PC-9 (cell line): ENCODE measurements at regions not wholly inside any gene's neighbourhood (a gene's known extent, or its start where the extent isn't known, plus 50 kb on each side); places are given as distances from the start of the nearest gene placed in this dataset.
"Not testable (repeated sequence)": the region's sequence is repeated elsewhere in the genome, so short reads cannot be mapped to it uniquely, and the experiment has no call there.

Source experiments
- BruUV-seq: library from RNA; stranded (reverse); fragments of 400-500 nt; replicated peaks from 2 replicates; lab custom pipeline; 2021; lab: Mats Ljungman, UMichigan
- CTCF ChIA-PET: fragments of 300-600 bp; sonication (Branson Sonifier 250); formaldehyde crosslinking; loops from one replicate; lab custom pipeline; 2022; ENCODE audit warnings: antibody characterized with exemption; lab: Charles Lee
- POLR2A ChIA-PET: fragments of 300-600 bp; sonication (Branson Sonifier 250); formaldehyde crosslinking; loops from one replicate; lab custom pipeline; 2022; ENCODE audit warnings: antibody characterized with exemption; ENCODE audit not compliant: unreplicated experiment; lab: Charles Lee
- DNase-seq, 2 experiments: peaks; one replicate each; pipeline versions ENCODE4 v3.0.0 to v3.0.0-alpha.2; 2015 to 2022; ENCODE audit warnings: mixed read lengths in 1 of 2
- H2AFZ ChIP-seq: fragments of 200-600 bp; sonication (generic); 2 replicates; pipeline ENCODE4 v1.8.1; 2017; ENCODE audit warnings: antibody characterized with exemption
- H3F3A ChIP-seq: fragments of 200-600 bp; sonication (generic); 2 replicates; pipeline ENCODE4 v1.8.1; 2017; ENCODE audit warnings: antibody characterized with exemption, mild to moderate bottlenecking, low read depth; ENCODE audit not compliant: insufficient read depth
- H3K27ac ChIP-seq: fragments of 200-600 bp; sonication (generic); 2 replicates; pipeline ENCODE4 v1.6.1; 2016; ENCODE audit warnings: mixed run types
- H3K27me3 ChIP-seq: fragments of 200-600 bp; sonication (generic); 2 replicates; pipeline ENCODE4 v1.6.1; 2016; ENCODE audit warnings: low read depth, mixed run types; ENCODE audit not compliant: insufficient read depth
- H3K36me3 ChIP-seq: fragments of 200-600 bp; sonication (generic); 2 replicates; pipeline ENCODE4 v1.6.1; 2016; ENCODE audit warnings: low read depth, mixed run types
- H3K4me1 ChIP-seq: fragments of 200-600 bp; sonication (generic); replicated peaks from 2 replicates; pipeline ENCODE4 v1.6.1; 2016; ENCODE audit warnings: mixed run types; ENCODE audit not compliant: insufficient read depth
- H3K4me2 ChIP-seq: fragments of 200-600 bp; sonication (generic); 2 replicates; pipeline ENCODE4 v1.6.1; 2017; ENCODE audit warnings: mixed run types
- H3K4me3 ChIP-seq: fragments of 200-600 bp; sonication (generic); 2 replicates; pipeline ENCODE4 v1.6.1; 2016; ENCODE audit warnings: mixed run types
- H3K79me2 ChIP-seq: fragments of 200-600 bp; sonication (generic); 2 replicates; pipeline ENCODE4 v1.6.1; 2017; ENCODE audit warnings: low read depth, mixed run types
- H3K9me2 ChIP-seq: fragments of 200-600 bp; sonication (generic); 2 replicates; pipeline ENCODE4 v1.8.1; 2017; ENCODE audit warnings: mild to moderate bottlenecking; ENCODE audit not compliant: insufficient read depth
- H3K9me3 ChIP-seq: fragments of 200-600 bp; sonication (generic); 2 replicates; pipeline ENCODE4 v1.8.1; 2016; ENCODE audit warnings: low read depth; ENCODE audit not compliant: insufficient read depth
- H4K20me1 ChIP-seq: fragments of 200-600 bp; sonication (generic); 2 replicates; pipeline ENCODE4 v1.8.1; 2017; ENCODE audit not compliant: insufficient read depth
- EZH2 ChIP-seq: fragments of 200-600 bp; sonication (generic); IDR thresholded peaks from 2 replicates; pipeline ENCODE4 v1.8.0; 2017; ENCODE audit warnings: antibody characterized with exemption, low read depth
- intact Hi-C: fragments of 100-400 bp; cut with micrococcal nuclease; formaldehyde crosslinking; loops from one replicate; pipeline ENCODE4 v1.10.0; 2022; ENCODE audit not compliant: unreplicated experiment
- TF ChIP-seq, protein P1 (sequence below): fragments of 200-600 bp; sonication (generic); conservative IDR thresholded peaks from 2 replicates; pipeline ENCODE4 v1.6.1; 2017; ENCODE audit warnings: mixed run types, antibody characterized with exemption, mild to moderate bottlenecking, moderate library complexity

DNA sequence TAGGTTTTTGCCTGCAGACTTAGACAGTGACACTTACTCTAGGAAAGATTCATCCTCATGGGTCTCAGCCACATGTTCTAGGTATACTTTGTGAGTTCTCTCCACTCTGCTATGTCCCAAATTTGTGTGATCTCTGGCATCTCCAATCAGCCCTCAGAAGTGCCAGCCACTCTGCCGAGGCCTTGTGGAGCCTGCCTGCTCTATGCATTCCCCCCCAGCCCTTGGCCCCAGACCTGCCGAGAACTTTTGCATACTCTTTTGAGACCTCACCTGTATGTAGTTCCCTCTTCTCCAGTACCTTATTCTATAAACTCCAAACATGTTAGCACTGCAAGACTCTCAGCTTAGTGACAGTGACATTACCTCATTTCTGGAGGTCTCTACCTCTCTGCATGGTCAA is 2170.5 kb upstream of the DEFB115 start:
- no TSS peak for BruUV-seq
- Histone ChIP-seq H3K4me3 (no peak overlapping the region), H3K27ac (no peak overlapping the region), H3K79me2 (no peaks in the 10 kb centered on the region), H3K27me3 (no peaks in the 10 kb centered on the region), H2AFZ (no peak overlapping the region), H3K9me3 (no peaks in the 10 kb centered on the region), H3K9me2 (no peaks in the 10 kb centered on the region), H4K20me1 (no peaks in the 10 kb centered on the region), H3K36me3 (no peaks in the 10 kb centered on the region), H3K4me1 (no peaks in the 10 kb centered on the region), H3F3A (no peaks in the 10 kb centered on the region), H3K4me2 (no peak overlapping the region)
- no peak for DNase-seq
- CTCF ChIA-PET, result no interaction called here
- POLR2A ChIA-PET, result no interaction called here
- TF ChIP-seq, protein P1, sequence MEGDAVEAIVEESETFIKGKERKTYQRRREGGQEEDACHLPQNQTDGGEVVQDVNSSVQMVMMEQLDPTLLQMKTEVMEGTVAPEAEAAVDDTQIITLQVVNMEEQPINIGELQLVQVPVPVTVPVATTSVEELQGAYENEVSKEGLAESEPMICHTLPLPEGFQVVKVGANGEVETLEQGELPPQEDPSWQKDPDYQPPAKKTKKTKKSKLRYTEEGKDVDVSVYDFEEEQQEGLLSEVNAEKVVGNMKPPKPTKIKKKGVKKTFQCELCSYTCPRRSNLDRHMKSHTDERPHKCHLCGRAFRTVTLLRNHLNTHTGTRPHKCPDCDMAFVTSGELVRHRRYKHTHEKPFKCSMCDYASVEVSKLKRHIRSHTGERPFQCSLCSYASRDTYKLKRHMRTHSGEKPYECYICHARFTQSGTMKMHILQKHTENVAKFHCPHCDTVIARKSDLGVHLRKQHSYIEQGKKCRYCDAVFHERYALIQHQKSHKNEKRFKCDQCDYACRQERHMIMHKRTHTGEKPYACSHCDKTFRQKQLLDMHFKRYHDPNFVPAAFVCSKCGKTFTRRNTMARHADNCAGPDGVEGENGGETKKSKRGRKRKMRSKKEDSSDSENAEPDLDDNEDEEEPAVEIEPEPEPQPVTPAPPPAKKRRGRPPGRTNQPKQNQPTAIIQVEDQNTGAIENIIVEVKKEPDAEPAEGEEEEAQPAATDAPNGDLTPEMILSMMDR, result no peak
- no peak for TF ChIP-seq EZH2
- intact Hi-C loops, result no loop called here

DNA sequence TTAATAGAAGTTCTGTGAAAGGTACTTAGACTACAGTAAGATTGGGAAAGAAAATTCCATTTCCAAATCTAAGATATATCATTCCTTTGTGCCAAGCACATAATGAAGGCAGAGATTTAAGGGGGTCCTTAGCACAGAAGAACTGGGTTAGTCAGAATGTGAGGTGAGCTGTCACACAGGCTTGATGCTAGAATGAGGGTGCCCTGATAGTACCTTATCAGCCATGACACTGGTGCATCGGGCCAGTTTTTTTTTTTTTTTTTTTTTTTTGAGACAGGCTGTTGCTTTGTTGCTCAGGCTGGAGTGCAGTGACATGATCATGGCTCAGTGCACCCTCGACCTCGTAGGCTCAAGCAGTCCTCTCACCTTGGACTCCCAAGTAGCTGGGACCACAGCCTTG is 2169.6 kb upstream of the DEFB115 start:
- H4K20me1 ChIP-seq, H2AFZ ChIP-seq, H3K4me1 ChIP-seq, H3K79me2 ChIP-seq, DNase-seq, POLR2A ChIA-PET, BruUV-seq, H3K9me3 ChIP-seq, H3F3A ChIP-seq, H3K27ac ChIP-seq, H3K4me2 ChIP-seq, H3K4me3 ChIP-seq, intact Hi-C loops, H3K9me2 ChIP-seq, H3K27me3 ChIP-seq, H3K36me3 ChIP-seq, CTCF ChIA-PET: not testable (repeated sequence)

DNA sequence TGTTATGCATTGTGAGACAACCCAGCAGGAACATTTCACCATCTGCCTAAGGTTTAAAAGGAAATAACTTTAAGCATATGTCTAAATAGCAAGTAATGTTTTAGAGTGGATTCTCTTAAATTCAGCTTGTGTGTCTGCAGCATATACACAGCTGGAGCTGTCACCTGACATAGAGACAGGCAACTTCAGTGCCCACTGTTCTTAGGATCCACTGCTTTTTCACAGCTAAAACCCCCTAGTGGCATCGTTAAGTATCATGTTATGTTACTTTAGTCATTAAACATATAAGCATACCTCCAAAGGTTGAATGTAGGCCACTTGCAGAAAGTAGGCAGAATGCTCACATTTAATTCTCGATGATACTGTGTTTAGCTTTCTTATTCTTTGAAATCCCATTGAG is 2169.0 kb upstream of the DEFB115 start:
- not testable (repeated sequence) for DNase-seq

DNA sequence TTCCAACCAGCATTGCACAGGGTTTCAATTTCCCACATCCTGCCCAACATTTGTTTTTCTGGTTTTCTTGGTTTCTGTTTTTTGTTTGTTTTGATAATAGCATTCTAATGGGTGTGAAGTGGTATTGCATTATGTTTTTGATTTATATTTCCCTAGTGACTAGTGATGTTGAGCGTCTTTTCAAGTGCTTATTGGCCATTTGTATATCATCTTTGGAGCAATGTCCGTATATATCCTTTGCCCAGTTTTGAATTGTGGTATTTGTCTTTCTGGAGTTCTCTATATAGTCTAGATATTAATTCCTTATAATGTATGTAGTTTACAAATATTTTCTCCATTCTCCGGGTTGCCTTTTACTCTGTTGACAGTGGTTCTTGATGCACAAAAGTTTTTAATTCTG is 2168.1 kb upstream of the DEFB115 start:
- intact Hi-C loops, H3K9me2 ChIP-seq, H3K27ac ChIP-seq, H3K4me1 ChIP-seq, H4K20me1 ChIP-seq, H3K4me2 ChIP-seq, DNase-seq, H2AFZ ChIP-seq, H3K9me3 ChIP-seq, H3K36me3 ChIP-seq, POLR2A ChIA-PET, BruUV-seq, H3K79me2 ChIP-seq, H3K27me3 ChIP-seq, H3K4me3 ChIP-seq, H3F3A ChIP-seq, CTCF ChIA-PET: not testable (repeated sequence)

More for the DNA sequence above, 2169.0 kb upstream of the DEFB115 start:
- H3K4me3 ChIP-seq, H3K4me1 ChIP-seq, H3K79me2 ChIP-seq, H4K20me1 ChIP-seq, H3K9me3 ChIP-seq, H3K27me3 ChIP-seq, CTCF ChIA-PET, H3K4me2 ChIP-seq, H3K27ac ChIP-seq, BruUV-seq, H2AFZ ChIP-seq, intact Hi-C loops, H3K36me3 ChIP-seq, H3K9me2 ChIP-seq, H3F3A ChIP-seq, POLR2A ChIA-PET: not testable (repeated sequence)

DNA sequence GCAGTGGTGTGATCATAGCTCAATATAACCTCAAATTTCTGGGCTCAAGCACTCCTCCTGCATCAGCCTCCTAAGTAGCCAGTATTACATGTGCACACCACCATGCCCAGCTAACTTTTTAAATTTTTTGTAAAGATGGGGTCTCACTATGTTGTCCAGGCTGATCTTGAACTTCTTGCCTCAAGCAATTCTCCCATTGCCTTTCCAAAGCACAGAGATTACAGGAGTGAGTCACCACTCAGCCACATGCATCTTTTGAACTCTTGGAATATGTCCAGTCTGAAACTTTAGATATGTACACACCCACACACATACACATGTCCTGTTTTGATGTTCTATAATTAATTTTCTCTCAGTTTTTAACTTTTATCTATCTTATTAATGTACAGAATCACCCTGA is 2163.5 kb upstream of the DEFB115 start:
- BruUV-seq, CTCF ChIA-PET: not testable (repeated sequence)

DNA sequence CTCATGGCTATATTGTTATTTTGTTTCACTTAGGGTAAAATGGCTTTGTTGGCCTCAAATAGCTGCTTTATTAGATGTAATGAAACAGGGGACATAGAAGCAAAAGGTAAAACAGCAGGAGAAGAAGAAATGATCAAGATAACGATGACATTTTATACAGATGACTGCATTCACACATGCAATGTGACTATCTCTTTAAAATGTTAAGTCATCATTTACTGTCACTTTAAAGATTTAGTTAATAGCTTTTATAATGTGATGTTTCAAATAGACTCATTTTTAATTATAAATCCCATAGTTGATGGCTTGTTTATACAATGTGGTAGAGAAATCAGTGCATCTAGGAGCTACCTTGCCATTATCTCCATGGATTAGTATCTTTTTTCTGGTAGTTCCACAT is 2160.8 kb upstream of the DEFB115 start:
- CTCF ChIA-PET, intact Hi-C loops: not testable (repeated sequence)

More for the DNA sequence above, 2163.5 kb upstream of the DEFB115 start:
- H3F3A ChIP-seq, DNase-seq, H3K27ac ChIP-seq, intact Hi-C loops, H3K4me3 ChIP-seq, H4K20me1 ChIP-seq, H3K36me3 ChIP-seq, H3K9me3 ChIP-seq, H3K9me2 ChIP-seq, H3K79me2 ChIP-seq, POLR2A ChIA-PET, H2AFZ ChIP-seq, H3K27me3 ChIP-seq, H3K4me2 ChIP-seq, H3K4me1 ChIP-seq: not testable (repeated sequence)

DNA sequence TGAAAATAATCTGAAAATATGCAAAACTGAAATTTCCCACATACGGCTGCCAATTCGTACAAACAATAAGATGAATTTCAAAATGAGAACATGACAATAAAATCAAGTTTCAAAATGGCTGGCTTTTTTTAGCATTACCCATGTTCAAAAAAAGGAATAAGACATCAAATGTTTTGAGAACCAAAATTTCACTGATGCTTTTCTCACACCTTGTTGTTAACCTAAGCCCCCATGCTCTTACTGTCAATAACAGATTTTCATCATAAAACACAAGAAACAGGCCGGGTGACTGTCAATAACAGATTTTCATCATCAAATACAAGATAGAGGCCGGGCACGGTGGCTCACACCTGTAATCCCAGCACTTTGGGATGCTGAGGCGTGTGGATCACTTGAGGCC is 2149.6 kb upstream of the DEFB115 start:
- H3K4me1 ChIP-seq, H2AFZ ChIP-seq, H3K9me2 ChIP-seq, H3F3A ChIP-seq, CTCF ChIA-PET, H3K4me2 ChIP-seq, H3K9me3 ChIP-seq, H3K4me3 ChIP-seq, H3K27me3 ChIP-seq, H3K36me3 ChIP-seq, H3K27ac ChIP-seq, H4K20me1 ChIP-seq, POLR2A ChIA-PET, intact Hi-C loops, BruUV-seq, H3K79me2 ChIP-seq, DNase-seq: not testable (repeated sequence)

More for the DNA sequence above, 2160.8 kb upstream of the DEFB115 start:
- H3K27ac ChIP-seq, H4K20me1 ChIP-seq, DNase-seq, H3K4me3 ChIP-seq, H3K36me3 ChIP-seq, H2AFZ ChIP-seq, H3K4me2 ChIP-seq, H3K9me2 ChIP-seq, H3K9me3 ChIP-seq, BruUV-seq, H3K79me2 ChIP-seq, H3K4me1 ChIP-seq, POLR2A ChIA-PET, H3F3A ChIP-seq, H3K27me3 ChIP-seq: not testable (repeated sequence)
